GM23248 (cell line): ENCODE measurements at regions not wholly inside any gene's neighbourhood (a gene's known extent, or its start where the extent isn't known, plus 50 kb on each side); places are given as distances from the start of the nearest gene placed in this dataset.

Experiments
- EZH2 ChIP-seq: fragments of 200-600 bp; sonication (generic); IDR thresholded peaks from 2 replicates; pipeline ENCODE4 v1.6.1; 2018; ENCODE audit warnings: antibody characterized with exemption, mild to moderate bottlenecking; ENCODE audit not compliant: insufficient read depth, poor library complexity, severe bottlenecking
- EZH2phosphoT487 ChIP-seq: fragments of 200-600 bp; sonication (generic); IDR thresholded peaks from 2 replicates; pipeline ENCODE4 v1.6.1; 2018; ENCODE audit warnings: antibody characterized with exemption, moderate library complexity, mild to moderate bottlenecking, low read depth; ENCODE audit not compliant: insufficient read depth

DNA sequence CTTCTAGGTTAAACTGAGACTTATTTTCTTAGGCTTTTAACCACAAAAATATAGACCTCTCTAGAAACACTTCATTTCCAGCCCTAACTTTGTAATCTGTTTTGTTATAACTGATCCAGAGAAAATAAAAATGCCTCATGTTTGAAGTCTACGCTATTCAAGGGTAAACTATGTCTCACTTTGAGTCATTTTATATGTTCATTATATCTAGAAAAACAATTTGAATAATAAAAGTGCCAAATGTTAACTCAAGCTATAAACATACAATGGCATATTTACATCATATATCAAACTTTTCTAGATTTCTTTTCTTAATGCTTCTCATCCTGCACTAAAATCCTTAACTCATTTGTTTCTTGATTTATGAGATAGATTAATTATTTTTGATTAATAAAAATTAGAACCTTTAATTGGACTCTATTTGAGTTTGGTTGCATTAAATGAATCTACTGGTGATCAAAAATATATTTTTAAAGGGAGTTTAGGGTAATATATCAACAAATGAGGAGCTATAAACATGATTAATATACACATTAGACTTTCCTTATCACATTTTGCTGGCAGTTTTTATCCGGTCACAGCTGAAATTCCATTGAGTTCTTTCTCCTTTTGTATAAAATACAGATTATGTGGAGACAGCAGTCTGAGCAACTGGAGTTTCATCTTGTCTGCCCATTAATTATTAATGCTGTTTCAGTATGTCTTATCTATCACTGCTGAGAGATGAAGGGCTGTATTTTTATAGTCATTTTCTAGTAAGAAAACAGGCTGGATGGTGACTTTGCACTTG lies 246.5 kb downstream of the TBX18 start:
- TF ChIP-seq EZH2 = no peak
- no peak for TF ChIP-seq EZH2phosphoT487
